ENCODE measurements at regions not wholly inside any gene's neighbourhood (a gene's known extent, or its start where the extent isn't known, plus 50 kb on each side); places are given as distances from the start of the nearest gene placed in this dataset.

DNA sequence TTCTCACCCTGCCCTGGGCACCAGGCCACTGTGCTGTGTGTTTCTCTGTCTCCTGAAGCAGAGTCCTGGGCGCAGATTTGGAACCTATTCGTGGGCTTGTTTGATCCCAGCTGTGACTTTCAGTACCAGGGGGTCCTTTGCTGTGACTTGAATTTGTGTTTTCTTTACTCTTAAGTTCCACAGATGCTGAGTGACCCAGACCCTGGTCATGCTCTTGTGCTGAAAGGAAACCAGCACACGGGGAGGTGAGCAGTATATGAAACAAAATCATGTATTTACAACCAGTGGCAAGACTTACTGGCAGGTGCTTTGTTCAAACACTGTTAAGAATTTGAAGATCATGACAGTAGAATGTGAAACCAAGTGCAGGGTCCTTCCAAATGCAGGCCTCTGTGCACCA is 89.2 kb upstream of the PRSS58 start:
- no peak for DNase-seq
- intact Hi-C loops (cut with DNase I), result no loop called here

DNA sequence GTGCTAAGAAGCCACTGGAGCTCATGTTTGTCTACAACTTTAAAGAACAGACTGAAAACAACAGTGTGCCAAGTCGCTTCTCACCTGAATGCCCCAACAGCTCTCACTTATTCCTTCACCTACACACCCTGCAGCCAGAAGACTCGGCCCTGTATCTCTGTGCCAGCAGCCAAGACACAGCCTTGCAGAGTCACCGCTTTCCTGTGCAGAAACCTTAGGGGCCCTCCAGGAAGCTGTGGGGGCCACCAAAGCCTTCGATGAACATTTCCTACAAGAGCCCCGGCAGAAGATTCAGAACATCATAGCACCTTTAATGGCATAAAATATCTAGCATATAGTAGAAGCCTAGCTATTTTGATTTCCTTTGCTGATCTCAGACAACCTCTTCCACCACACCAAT is 88.0 kb upstream of the PRSS58 start:
- DNase-seq, result no peak
- intact Hi-C loops (cut with DNase I), result no loop called here

DNA sequence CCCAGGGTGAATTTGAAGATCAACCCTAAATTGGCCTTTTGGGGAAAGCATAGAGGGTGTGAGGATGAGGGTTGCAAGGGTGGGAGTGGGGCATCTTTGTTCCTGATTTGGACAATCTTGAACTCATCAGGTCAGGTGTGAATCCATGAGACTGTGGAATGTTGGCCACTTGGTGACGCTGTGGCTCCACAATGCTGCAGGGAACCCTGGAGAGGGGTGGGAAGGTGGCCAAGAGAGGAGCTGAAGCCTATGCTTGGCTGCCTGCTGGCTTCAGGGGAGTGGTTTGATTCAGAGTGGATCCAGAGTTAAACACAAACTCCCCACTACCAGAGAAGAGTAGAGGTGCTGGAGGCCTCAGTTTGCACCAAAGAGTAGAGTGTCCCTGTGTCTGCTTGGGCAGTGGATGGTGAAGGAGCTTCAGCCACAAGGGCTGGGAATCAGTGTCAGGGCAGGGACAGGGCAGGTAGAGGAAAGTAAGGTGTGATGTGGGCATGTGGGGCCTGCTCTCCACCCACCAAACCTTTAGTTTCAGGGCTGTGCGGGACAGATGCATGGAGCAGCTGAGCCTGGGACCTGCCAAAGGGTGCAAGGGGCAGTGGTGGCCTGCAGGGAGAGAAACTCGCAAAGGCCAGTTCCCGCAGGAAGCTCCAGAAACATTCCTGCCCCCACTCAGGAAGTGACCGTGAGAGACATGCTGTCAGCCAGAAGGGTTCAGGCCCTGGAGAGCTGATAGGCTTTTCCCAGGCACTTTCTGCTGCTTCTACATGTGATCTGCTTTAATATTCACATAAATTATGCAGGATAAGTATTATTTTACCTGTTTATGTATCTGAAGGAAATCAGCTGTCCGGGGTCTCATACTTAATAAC is 81.0 kb upstream of the PRSS58 start:
- DNase-seq, result peak in 20 of 42 donors; percentile 32 to 77 (median 59)
- intact Hi-C loops (cut with DNase I), result no loop called here

DNA sequence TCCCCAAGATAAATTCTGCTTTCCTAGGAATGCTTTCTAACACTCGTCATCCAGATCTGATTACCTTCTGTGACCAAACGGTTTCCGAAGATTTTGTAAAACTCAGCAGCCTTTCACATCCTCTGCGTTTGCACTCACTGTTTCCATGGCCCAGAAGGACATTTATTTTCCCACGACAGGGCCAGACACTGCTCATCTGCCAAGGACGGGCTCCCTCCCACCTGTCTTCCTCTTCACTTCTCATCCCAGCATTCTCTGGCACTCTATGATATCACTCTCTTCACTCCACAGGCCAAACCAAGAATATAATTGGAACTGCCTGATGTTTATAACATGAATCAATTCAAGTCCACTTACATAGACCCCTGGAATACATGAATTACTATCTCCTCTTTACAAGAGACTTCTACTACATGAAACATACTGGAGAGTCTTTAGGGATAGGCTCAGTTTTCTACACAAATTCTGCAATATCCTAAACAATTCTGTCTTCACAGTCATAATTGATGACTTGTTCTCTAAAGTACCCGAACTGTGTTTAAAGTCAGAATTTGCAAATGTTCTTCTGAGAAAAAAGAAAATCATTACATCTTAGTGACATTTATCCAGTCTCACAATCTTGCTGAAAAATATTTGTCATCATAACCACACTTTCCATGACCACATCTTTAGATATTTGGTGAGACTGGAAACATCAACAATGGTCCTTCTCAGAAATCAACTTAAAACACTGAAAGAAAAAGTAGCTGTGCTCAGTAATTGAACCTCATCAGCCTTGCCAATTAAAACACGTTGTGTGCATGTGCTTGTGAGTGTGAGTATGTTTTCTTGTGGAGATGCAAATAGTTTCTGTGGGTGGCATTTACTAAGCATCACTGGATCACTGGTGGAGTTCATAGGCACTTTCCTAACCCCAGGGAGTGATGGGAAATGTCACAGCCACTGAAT is 79.5 kb upstream of the PRSS58 start:
- no peak for DNase-seq
- intact Hi-C loops (cut with DNase I), result no loop called here

DNA sequence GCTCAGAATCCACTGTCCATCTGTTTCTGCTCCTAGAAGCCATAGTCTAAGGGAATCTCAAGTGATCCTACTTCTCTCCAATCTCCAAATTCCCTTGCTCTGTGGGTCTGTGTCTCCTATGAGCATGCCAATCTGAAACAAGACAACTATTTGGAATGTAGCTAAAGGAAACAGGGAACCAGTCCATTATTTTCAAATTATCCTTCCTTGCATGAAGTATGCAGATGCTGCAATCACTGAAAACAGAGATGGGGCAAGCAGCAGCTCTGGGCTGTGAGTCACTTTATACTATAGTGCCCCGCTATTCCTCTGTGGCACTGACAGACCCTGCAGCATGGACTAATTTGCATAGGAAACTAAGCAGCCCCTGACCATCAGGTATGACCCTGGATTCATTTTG is 76.9 kb upstream of the PRSS58 start:
- DNase-seq, result no peak
- intact Hi-C loops (cut with DNase I), result no loop called here

DNA sequence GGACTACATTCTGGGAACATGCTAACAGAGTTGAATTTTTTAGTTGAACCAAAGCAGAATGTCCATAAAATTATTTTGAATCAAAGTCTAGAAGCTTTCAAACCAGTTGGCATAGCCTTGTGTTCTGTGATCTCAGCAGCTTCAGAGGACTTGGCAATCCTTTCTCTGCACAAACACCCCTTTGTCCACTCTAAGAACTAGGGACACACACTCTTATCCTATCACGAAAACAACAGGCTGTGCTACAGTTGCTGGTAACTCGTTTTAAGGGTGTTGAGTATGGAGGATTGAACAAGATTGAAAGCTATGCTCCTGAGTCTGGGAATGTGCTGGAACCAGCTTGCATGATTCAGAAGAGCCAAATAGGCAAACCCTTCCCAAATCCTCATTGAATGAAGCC is 76.4 kb upstream of the PRSS58 start:
- intact Hi-C loops (cut with DNase I), result no loop called here
- DNase-seq, result peak in 13 of 42 donors; percentile 17 to 71 (median 50)

DNA sequence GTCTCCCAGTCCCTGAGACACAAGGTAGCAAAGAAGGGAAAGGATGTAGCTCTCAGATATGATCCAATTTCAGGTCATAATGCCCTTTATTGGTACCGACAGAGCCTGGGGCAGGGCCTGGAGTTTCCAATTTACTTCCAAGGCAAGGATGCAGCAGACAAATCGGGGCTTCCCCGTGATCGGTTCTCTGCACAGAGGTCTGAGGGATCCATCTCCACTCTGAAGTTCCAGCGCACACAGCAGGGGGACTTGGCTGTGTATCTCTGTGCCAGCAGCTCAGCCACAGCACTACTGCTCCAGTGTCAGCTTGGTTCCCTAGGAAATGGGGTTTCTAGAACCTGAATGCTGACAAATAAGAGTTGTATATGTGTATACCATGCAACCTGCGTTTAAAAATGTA is 74.6 kb upstream of the PRSS58 start:
- no peak for DNase-seq
- intact Hi-C loops (cut with DNase I), result no loop called here

DNA sequence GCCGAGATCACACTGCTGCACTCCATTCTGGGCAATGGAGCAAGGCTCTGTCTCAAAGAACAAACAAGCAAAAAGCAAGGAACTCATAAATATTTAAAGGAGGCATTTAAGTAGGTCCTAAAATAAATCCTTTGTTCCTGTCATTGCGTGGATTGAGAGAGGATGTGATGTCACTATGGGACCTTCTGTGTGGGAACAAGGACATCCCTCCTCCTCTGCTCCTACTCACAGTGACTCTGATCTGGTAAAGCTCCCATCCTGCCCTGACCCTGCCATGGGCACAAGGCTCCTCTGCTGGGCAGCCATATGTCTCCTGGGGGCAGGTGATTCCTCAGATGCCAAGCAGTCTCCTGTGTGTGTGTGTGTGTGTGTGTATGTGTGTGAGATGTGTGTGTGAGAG is 74.1 kb upstream of the PRSS58 start:
- DNase-seq, result peak in 2 of 42 donors; percentile 15 to 29
- intact Hi-C loops (cut with DNase I), result no loop called here

DNA sequence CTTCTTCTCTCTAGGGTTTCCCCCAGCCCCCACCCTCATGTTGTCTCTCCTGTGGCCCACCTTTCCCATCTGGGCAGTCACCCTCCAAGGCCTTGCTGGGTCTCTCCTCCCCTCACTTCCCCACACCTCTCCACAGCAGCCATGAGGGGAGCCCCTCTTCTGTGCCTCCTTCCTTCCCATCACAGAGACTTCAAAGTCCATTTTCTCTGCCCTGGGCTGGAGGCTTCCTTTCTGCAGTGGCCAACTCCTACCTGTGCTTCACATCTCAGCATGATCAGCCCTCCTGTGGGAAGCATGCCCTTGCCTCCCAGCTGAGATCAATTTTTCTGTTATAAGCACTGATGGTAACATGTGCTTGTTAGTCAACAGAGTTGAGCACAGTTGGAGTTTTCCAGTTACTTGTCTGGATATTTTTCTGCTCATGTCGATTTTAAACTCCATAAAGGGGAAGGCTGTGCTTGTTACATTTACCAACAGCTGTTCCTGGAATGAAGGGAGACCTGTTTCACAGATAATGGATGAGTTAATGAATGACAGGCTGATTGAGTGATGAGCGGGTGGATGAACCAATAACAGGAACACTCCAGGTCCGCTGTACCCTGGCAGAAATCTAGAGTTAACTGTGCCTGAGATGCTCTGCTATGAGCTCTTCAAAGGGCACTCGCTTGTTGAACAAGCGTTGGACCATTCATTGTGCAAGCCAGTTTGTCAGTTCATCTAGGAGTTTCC is 71.4 kb upstream of the PRSS58 start:
- DNase-seq, result no peak
- intact Hi-C loops (cut with DNase I), result no loop called here

DNA sequence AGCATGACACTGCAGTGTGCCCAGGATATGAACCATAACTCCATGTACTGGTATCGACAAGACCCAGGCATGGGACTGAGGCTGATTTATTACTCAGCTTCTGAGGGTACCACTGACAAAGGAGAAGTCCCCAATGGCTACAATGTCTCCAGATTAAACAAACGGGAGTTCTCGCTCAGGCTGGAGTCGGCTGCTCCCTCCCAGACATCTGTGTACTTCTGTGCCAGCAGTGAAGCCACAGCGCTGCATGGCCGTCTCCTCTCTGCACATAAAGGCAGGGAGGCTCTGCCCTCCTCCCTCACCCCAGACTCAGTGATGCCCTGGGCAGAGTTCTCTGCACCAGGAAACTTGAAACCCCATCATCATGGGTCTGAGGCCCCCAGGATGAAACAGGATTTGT is 70.7 kb upstream of the PRSS58 start:
- intact Hi-C loops (cut with DNase I), result no loop called here
- peak in 2 of 42 donors; percentile 23 to 45 for DNase-seq

DNA sequence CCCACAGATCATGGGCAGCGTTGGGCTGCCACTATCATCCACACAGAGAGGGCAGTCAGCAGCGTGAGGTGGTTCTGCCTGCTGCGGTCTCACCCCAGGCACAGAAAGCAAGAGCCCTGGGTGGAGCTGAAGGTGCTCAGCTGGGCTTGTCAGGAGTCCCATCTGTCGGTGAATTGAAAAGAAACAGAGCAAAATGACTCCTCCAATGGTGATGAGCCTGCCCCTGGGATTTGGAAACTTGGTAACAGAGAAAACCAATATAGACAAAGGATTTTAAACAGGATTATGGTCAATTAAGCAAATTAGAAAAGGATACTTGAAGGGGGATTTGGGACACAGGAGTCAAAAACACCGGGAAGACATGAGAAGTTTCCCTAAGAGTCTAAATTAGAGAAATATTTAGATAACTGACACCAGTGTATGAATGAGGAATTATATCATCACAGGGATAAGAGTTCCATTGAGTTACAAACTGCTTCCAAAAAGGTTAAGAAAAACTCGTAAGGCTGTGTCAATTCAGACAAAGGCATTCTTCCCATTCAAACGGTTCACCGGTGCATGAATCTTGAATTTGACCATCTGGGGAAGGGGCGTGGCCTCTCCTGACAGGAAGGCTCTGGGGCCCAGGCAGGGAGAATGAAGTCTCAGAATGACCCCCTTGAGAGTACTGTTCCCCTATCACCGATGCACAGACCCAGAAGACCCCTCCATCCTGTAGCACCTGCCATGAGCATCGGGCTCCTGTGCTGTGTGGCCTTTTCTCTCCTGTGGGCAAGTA is 70.0 kb upstream of the PRSS58 start:
- peak in 1 of 42 donors; percentile 37 for DNase-seq
- intact Hi-C loops (cut with DNase I), result no loop called here

DNA sequence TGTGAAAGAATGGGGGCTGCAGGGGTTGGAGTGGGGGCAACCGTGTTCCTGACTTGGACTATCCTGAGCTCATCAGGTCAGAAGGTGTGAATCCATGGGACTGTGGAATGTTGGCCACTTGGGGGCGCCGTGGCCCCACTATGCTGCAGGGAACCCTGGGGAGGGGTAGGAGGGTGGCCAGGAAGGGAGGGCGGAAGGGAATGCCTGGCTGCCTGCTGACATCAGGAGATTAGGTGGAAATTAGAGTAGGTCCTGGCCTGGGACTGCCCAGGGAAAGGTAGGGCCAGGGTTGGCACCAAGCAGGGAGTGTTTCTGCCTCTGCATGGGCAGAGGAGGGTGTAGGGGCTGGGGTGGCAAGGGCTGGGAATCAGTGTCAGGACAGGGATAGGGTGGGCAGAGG is 65.8 kb upstream of the PRSS58 start:
- DNase-seq, result peak; percentile 14 to 88 (median 70)

DNA sequence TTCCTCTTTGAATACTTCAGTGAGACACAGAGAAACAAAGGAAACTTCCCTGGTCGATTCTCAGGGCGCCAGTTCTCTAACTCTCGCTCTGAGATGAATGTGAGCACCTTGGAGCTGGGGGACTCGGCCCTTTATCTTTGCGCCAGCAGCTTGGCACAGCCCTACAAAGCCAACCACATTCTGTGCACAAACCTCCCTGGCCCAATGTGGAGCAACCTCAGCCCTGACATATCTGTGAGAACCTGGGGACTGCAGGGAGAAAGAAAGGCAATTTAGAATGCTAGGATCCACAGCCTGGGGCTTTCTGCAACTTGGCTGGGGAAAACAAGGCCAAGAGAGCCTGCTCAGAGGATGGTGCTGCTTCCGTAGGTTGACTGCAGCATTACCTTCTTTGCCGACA is 63.5 kb upstream of the PRSS58 start:
- intact Hi-C loops (cut with DNase I), result no loop called here
- no peak for DNase-seq

More for the DNA sequence above, 65.8 kb upstream of the PRSS58 start:
- intact Hi-C loops (cut with DNase I), result no loop called here

DNA sequence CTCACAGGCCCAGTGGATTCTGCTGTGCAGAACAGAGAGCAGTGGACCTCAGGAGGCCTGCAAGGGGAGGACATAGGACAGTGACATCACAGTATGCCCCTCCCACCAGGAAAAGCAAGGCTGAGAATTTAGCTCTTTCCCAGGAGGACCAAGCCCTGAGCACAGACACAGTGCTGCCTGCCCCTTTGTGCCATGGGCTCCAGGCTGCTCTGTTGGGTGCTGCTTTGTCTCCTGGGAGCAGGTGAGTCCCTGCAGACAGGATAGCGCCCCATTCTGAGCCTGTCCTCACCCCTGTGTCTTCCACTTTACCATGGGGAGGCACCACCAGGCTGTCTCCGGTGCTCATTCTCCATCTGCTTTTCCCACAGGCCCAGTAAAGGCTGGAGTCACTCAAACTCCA is 63.0 kb upstream of the PRSS58 start:
- intact Hi-C loops (cut with DNase I), result no loop called here
- DNase-seq, result no peak

DNA sequence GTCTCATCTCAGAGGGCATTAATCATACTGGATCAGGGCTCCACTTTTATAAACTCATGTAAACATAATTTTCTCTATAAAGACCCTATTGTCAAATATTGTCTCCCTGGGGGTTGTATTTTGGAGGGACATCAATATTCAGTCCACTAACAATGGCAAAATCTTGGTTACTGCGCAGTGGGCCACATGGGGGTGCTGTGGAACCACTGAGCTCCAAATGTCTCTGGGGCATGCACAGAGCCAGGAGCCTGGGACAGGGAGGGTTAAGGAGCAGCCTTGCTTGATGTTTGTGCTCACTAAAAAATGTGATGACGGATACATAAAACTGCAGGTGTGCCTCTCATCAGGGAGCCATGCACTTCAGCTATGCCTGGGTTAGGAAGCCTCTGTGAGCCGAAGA is 62.1 kb upstream of the PRSS58 start:
- intact Hi-C loops (cut with DNase I), result no loop called here
- DNase-seq, result peak in 4 of 42 donors; percentile 26 to 55 (median 36)

DNA sequence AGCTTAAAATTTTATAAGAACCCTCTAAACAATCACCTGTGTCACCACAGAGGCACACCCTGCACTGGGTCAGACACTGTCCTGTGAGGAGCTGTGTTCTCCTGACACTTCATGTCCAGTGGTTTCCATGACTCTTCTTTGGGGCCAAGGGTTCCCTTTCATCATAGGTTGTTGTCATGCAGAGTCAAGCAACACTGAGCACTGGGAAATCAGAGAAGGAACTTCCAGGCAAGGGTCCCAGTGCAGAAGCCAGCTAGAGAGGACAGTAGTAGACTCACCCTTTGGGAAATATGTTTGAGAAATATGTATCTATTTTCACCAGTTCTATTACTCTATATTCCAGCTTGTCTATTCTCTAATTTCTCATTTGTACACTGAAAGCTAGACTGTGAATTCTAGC is 56.4 kb upstream of the PRSS58 start:
- intact Hi-C loops (cut with DNase I), result no loop called here
- DNase-seq, result no peak

DNA sequence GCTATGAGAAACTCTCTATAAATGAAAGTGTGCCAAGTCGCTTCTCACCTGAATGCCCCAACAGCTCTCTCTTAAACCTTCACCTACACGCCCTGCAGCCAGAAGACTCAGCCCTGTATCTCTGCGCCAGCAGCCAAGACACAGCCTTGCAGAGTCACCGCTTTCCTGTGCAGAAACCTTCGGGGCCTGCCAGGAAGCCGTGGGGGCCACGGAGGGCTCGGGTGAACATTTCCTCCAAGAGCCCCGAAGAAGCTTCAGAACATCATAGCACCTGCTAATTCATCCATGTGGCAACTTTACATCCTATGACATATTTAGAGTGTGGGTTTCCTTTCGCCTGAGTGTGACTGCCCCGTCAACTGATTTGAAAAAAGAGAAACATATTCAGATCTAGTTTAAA is 55.7 kb upstream of the PRSS58 start:
- DNase-seq, result no peak
- intact Hi-C loops (cut with DNase I), result no loop called here

DNA sequence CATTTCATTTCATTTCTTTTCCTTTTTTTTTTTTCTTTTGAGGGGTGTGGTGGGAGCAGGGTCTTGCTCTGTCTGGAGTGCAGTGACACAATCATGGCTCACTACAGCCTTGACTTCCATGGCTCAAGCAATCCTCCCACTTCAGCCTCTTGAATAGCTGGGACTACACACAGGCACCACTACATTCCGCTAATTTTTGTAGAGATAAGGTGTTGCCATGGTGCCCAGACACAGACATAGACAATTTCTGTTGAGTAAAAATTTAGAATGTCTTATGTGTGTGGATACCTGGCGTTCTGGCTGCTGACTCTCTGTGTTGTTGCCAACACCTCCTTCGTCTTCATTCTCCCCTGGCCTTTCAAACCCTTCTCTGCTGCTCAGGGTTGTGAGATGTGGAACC is 54.0 kb upstream of the PRSS58 start:
- DNase-seq, result no peak
- intact Hi-C loops (cut with DNase I), result no loop called here

DNA sequence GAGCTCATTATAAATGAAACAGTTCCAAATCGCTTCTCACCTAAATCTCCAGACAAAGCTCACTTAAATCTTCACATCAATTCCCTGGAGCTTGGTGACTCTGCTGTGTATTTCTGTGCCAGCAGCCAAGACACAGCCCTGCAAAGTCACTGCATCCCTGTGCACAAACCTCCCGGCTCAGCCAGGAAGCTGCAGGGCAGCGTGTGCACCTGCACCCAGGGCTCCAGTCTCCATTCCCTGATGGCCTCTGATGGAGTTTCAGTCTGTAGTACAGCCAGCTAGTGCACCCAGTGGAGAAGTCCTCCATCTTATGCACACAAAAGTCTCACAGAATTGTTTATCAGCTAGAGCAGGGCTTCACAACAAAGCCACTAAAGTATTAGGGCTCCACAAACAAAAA is 51.1 kb upstream of the PRSS58 start:
- intact Hi-C loops (cut with DNase I), result no loop called here
- no peak for DNase-seq
